HepG2 (cell line): ENCODE measurements at regions not wholly inside any gene's neighbourhood (a gene's known extent, or its start where the extent isn't known, plus 50 kb on each side); places are given as distances from the start of the nearest gene placed in this dataset.

Source experiments
- ATAC-seq: fragments of 200-7000 bp; cut with Tn5 transposase; 3 replicates; pipeline ENCODE4 v1.9.1; 2020; ENCODE audit warnings: mild to moderate bottlenecking, moderate library complexity
- BruUV-seq: library from RNA; stranded (reverse); fragments of 400-500 nt; replicated peaks from 2 replicates; lab custom pipeline; 2021; lab: Mats Ljungman, UMichigan
- CTCF ChIA-PET: fragments of 300-600 bp; formaldehyde crosslinking; extraction: SDS; loops from one replicate; lab custom pipeline; 2021; ENCODE audit warnings: low total read pairs, inconsistent platforms, low intra/inter-chr PET ratio; lab: Yijun Ruan, JAX
- POLR2A ChIA-PET: fragments of 350-600 bp; sonication (Branson Sonifier 250); formaldehyde crosslinking; loops from one replicate; lab custom pipeline; 2020; ENCODE audit warnings: antibody characterized with exemption, inconsistent platforms; lab: Yijun Ruan, JAX
- DNase-seq: peaks from one replicate; pipeline ENCODE4 v3.0.0-alpha.2; 2015; ENCODE audit warnings: low spot score
- FAIRE-seq: peaks from 3 replicates; lab custom pipeline; 2011; peaks lifted over from hg19 to GRCh38; lab: Jason Lieb, UNC
- H2AFZ ChIP-seq: one replicate; pipeline ENCODE4 v1.6.1; 2011; ENCODE audit warnings: low read length, inconsistent platforms
- H3K27ac ChIP-seq: fragments of 300-600 bp; 3 replicates; pipeline ENCODE4 v1.8.0; 2011; ENCODE audit warnings: mixed run types, mild to moderate bottlenecking, mixed read lengths, low read length, inconsistent platforms; ENCODE audit not compliant: insufficient read depth; ENCODE audit errors: extremely low read length
- H3K27me3 ChIP-seq, 2 experiments: fragments of 200-600 bp in 1 of 2; 2 replicates in 1 of 2; 3 replicates in 1 of 2; pipeline versions ENCODE4 v1.6.0 to v1.8.0; 2011; ENCODE audit warnings: low read length in 2 of 2, mild to moderate bottlenecking in 2 of 2, moderate library complexity in 2 of 2, inconsistent platforms in 1 of 2; ENCODE audit not compliant: insufficient read depth in 2 of 2, control insufficient read depth in 1 of 2
- H3K36me3 ChIP-seq, 2 experiments: fragments of 200-600 bp in 1 of 2; replicated peaks in 1 of 2; 2 replicates in 1 of 2; 3 replicates in 1 of 2; pipeline versions ENCODE4 v1.5.1 to v1.8.0; 2011; ENCODE audit warnings: low read length in 2 of 2, inconsistent platforms in 1 of 2; ENCODE audit not compliant: insufficient read depth in 2 of 2, control insufficient read depth in 1 of 2
- H3K4me1 ChIP-seq: 2 replicates; pipeline ENCODE4 v1.5.1; 2012; ENCODE audit warnings: low read length, inconsistent platforms; ENCODE audit not compliant: insufficient read depth
- H3K4me2 ChIP-seq: 2 replicates; pipeline ENCODE4 v1.6.0; 2011; ENCODE audit warnings: low read depth, low read length, inconsistent platforms
- H3K4me3 ChIP-seq, 3 experiments: fragments of 200-600 bp in 1 of 3; sonication (generic), shearing (Covaris generic) in 1 of 3; replicated peaks in 1 of 3; 2 replicates each; pipeline ENCODE4 v1.5.1; 2011 to 2016; ENCODE audit warnings: low read length in 3 of 3, inconsistent platforms in 2 of 3, low read depth in 2 of 3, mild to moderate bottlenecking in 2 of 3, control low read depth in 1 of 3, mixed read lengths in 1 of 3; ENCODE audit not compliant: insufficient read depth in 1 of 3
- H3K79me2 ChIP-seq: one replicate; pipeline ENCODE4 v1.6.1; 2011; ENCODE audit warnings: low read length, inconsistent platforms; ENCODE audit not compliant: insufficient read depth
- H3K9ac ChIP-seq: 2 replicates; pipeline ENCODE4 v1.6.0; 2011; ENCODE audit warnings: mild to moderate bottlenecking, low read depth, low read length, inconsistent platforms; ENCODE audit not compliant: insufficient read depth
- H3K9me3 ChIP-seq: 2 replicates; pipeline ENCODE4 v1.5.1; 2012; ENCODE audit warnings: mild to moderate bottlenecking, low read length
- H4K20me1 ChIP-seq: 2 replicates; pipeline ENCODE4 v1.6.0; 2011; ENCODE audit warnings: inconsistent platforms, mild to moderate bottlenecking, low read length, moderate library complexity; ENCODE audit not compliant: insufficient read depth
- BHLHE40 ChIP-seq: IDR thresholded peaks from 2 replicates; pipeline ENCODE4 v1.6.1; 2011; ENCODE audit warnings: low read length, improper control_type of control experiment
- DMAP1 ChIP-seq: IDR thresholded peaks from 2 replicates; pipeline ENCODE4 v1.6.1; 2016
- IRF2 ChIP-seq: IDR thresholded peaks from 2 replicates; pipeline ENCODE4 v1.6.1; 2018; ENCODE audit warnings: missing genetic modification reagents, missing compliant biosample characterization
- KAT7 ChIP-seq: IDR thresholded peaks from 2 replicates; pipeline ENCODE4 v1.6.1; 2018; ENCODE audit warnings: borderline replicate concordance, missing compliant biosample characterization
- NFE2L1 ChIP-seq: sonication (generic); formaldehyde crosslinking; IDR thresholded peaks from 2 replicates; pipeline ENCODE4 v1.4.0; 2020; ENCODE audit warnings: missing genetic modification reagents, mild to moderate bottlenecking, borderline replicate concordance
- PITX1 ChIP-seq: sonication (generic); formaldehyde crosslinking; IDR thresholded peaks from 2 replicates; pipeline ENCODE4 v1.5.1; 2020; ENCODE audit warnings: mild to moderate bottlenecking, missing genetic modification reagents
- THAP11 ChIP-seq: IDR thresholded peaks from 2 replicates; pipeline ENCODE4 v1.6.1; 2016; ENCODE audit warnings: missing biosample characterization, missing genetic modification reagents
- ZNF337 ChIP-seq: sonication (generic); formaldehyde crosslinking; IDR thresholded peaks from 2 replicates; pipeline ENCODE4 v1.5.1; 2020; ENCODE audit warnings: missing genetic modification reagents, low read depth, mild to moderate bottlenecking, borderline replicate concordance
- ZNF354B ChIP-seq: sonication (generic); formaldehyde crosslinking; IDR thresholded peaks from 2 replicates; pipeline ENCODE4 v1.8.0; 2022; ENCODE audit warnings: mild to moderate bottlenecking, missing genetic modification reagents
- ZNF451 ChIP-seq: sonication (generic); formaldehyde crosslinking; IDR thresholded peaks from 2 replicates; pipeline ENCODE4 v1.5.0; 2020; ENCODE audit warnings: mild to moderate bottlenecking, missing genetic modification reagents
- ZNF564 ChIP-seq: sonication (generic); formaldehyde crosslinking; IDR thresholded peaks from 2 replicates; pipeline ENCODE4 v1.8.1; 2023; ENCODE audit warnings: mild to moderate bottlenecking, missing genetic modification reagents
- ZNF616 ChIP-seq: sonication (generic); formaldehyde crosslinking; IDR thresholded peaks from 2 replicates; pipeline ENCODE4 v1.5.0; 2020; ENCODE audit warnings: low read depth, mild to moderate bottlenecking, missing genetic modification reagents
- ZNF883 ChIP-seq: sonication (generic); formaldehyde crosslinking; IDR thresholded peaks from 2 replicates; pipeline ENCODE4 v1.5.1; 2020; ENCODE audit warnings: mild to moderate bottlenecking, missing genetic modification reagents; ENCODE audit errors: not compliant biosample characterization
- WGBS: methylation state at CpG from one replicate; pipeline ENCODE4 v1.1.6; 2017; ENCODE audit warnings: low lambda C conversion rate; 5-methylcytosine and 5-hydroxymethylcytosine counted together
- in situ Hi-C: cut with HindIII; loops from 2 replicates; pipeline ENCODE4 v1.10.0; 2017; ENCODE audit warnings: low pct_unique_long_range_greater_than_20kb; ENCODE audit not compliant: extremely low pct_ligation_motif_present
- intact Hi-C: fragments of 100-400 bp; cut with micrococcal nuclease; formaldehyde crosslinking; loops from one replicate; pipeline ENCODE4 v1.10.0; 2022; ENCODE audit not compliant: unreplicated experiment
- TF ChIP-seq, protein P1 (sequence below): sonication (generic); formaldehyde crosslinking; IDR thresholded peaks from 2 replicates; pipeline ENCODE4 v1.5.1; 2020; ENCODE audit warnings: mild to moderate bottlenecking, missing genetic modification reagents, borderline replicate concordance
- TF ChIP-seq, protein P2 (sequence below): sonication (generic); formaldehyde crosslinking; IDR thresholded peaks from 2 replicates; pipeline ENCODE4 v1.4.0; 2020; ENCODE audit warnings: missing genetic modification reagents
- TF ChIP-seq, protein P3 (sequence below): sonication (generic); formaldehyde crosslinking; IDR thresholded peaks from 2 replicates; pipeline ENCODE4 v1.8.0; 2022; ENCODE audit warnings: mild to moderate bottlenecking, missing genetic modification reagents
- TF ChIP-seq, protein P4 (sequence below): sonication (generic); formaldehyde crosslinking; IDR thresholded peaks from 2 replicates; pipeline ENCODE4 v1.5.0; 2020; ENCODE audit warnings: missing genetic modification reagents

DNA sequence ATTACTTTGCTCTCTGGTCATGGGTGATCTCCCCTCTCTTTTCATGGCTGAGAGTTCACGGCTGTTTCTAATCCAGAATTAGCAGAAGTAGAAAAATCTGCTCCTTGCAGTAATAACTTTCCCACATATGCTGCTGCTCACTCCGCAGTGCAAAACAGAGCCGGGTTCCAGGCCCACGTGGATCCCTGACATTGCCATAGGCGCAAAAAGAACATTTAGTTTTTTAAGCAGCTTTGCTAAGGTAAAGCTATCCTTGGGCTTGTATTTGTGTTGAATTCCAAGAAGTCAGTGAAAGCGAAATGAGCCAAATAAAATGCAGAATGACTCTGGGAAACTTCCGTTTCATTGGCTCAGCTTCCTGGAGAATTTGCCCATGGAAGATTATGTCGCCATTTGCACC is 633.7 kb upstream of the SUCLG2 start:
- no TSS peak for BruUV-seq
- no peak overlapping the region for H3K9ac ChIP-seq
- POLR2A ChIA-PET, result no interaction called here
- in situ Hi-C loops, result no loop called here
- intact Hi-C loops, result loop anchor here (5.0 kb wide), 1 partner anchor 1244 kb away; no protein-coding TSS in a partner anchor
- H3K27me3 ChIP-seq, result no peaks in the 10 kb centered on the region; a peak in 1 of 5 replicates
- FAIRE-seq (no peak), ATAC-seq (no peak), DNase-seq (no peak)
- no peaks in the 10 kb centered on the region for H4K20me1 ChIP-seq
- WGBS, result 20% methylated on average over 8 of the region's 8 CpGs
- H2AFZ ChIP-seq, result no peak overlapping the region
- H3K4me3 ChIP-seq, result no peak overlapping the region
- H3K27ac ChIP-seq, result no peak overlapping the region
- no peaks in the 10 kb centered on the region for H3K36me3 ChIP-seq
- no peaks in the 10 kb centered on the region for H3K4me1 ChIP-seq
- CTCF ChIA-PET, result no interaction called here
- H3K4me2 ChIP-seq, result no peak overlapping the region
- H3K79me2 ChIP-seq, result no peaks in the 10 kb centered on the region
- TF ChIP-seq ZNF564, result no peak
- no peak for TF ChIP-seq IRF2 (CRISPR knock-in tag)
- TF ChIP-seq ZNF616 (CRISPR knock-in tag), result no peak
- no peak for TF ChIP-seq THAP11 (CRISPR knock-in tag)
- TF ChIP-seq, protein P1, sequence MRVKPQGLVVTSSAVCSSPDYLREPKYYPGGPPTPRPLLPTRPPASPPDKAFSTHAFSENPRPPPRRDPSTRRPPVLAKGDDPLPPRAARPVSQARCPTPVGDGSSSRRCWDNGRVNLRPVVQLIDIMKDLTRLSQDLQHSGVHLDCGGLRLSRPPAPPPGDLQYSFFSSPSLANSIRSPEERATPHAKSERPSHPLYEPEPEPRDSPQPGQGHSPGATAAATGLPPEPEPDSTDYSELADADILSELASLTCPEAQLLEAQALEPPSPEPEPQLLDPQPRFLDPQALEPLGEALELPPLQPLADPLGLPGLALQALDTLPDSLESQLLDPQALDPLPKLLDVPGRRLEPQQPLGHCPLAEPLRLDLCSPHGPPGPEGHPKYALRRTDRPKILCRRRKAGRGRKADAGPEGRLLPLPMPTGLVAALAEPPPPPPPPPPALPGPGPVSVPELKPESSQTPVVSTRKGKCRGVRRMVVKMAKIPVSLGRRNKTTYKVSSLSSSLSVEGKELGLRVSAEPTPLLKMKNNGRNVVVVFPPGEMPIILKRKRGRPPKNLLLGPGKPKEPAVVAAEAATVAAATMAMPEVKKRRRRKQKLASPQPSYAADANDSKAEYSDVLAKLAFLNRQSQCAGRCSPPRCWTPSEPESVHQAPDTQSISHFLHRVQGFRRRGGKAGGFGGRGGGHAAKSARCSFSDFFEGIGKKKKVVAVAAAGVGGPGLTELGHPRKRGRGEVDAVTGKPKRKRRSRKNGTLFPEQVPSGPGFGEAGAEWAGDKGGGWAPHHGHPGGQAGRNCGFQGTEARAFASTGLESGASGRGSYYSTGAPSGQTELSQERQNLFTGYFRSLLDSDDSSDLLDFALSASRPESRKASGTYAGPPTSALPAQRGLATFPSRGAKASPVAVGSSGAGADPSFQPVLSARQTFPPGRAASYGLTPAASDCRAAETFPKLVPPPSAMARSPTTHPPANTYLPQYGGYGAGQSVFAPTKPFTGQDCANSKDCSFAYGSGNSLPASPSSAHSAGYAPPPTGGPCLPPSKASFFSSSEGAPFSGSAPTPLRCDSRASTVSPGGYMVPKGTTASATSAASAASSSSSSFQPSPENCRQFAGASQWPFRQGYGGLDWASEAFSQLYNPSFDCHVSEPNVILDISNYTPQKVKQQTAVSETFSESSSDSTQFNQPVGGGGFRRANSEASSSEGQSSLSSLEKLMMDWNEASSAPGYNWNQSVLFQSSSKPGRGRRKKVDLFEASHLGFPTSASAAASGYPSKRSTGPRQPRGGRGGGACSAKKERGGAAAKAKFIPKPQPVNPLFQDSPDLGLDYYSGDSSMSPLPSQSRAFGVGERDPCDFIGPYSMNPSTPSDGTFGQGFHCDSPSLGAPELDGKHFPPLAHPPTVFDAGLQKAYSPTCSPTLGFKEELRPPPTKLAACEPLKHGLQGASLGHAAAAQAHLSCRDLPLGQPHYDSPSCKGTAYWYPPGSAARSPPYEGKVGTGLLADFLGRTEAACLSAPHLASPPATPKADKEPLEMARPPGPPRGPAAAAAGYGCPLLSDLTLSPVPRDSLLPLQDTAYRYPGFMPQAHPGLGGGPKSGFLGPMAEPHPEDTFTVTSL (CRISPR knock-in tag), result no peak
- no peak for TF ChIP-seq DMAP1 (CRISPR knock-in tag)
- TF ChIP-seq NFE2L1, result no peak
- TF ChIP-seq ZNF451 (CRISPR knock-in tag), result no peak
- no peak for TF ChIP-seq ZNF354B (CRISPR knock-in tag)
- TF ChIP-seq, protein P2, sequence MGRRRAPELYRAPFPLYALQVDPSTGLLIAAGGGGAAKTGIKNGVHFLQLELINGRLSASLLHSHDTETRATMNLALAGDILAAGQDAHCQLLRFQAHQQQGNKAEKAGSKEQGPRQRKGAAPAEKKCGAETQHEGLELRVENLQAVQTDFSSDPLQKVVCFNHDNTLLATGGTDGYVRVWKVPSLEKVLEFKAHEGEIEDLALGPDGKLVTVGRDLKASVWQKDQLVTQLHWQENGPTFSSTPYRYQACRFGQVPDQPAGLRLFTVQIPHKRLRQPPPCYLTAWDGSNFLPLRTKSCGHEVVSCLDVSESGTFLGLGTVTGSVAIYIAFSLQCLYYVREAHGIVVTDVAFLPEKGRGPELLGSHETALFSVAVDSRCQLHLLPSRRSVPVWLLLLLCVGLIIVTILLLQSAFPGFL (CRISPR knock-in tag), result no peak
- TF ChIP-seq KAT7 (CRISPR knock-in tag), result no peak
- TF ChIP-seq PITX1 (CRISPR knock-in tag), result no peak
- no peak for TF ChIP-seq ZNF337 (CRISPR knock-in tag)
- TF ChIP-seq BHLHE40, result no peak
- TF ChIP-seq, protein P3, sequence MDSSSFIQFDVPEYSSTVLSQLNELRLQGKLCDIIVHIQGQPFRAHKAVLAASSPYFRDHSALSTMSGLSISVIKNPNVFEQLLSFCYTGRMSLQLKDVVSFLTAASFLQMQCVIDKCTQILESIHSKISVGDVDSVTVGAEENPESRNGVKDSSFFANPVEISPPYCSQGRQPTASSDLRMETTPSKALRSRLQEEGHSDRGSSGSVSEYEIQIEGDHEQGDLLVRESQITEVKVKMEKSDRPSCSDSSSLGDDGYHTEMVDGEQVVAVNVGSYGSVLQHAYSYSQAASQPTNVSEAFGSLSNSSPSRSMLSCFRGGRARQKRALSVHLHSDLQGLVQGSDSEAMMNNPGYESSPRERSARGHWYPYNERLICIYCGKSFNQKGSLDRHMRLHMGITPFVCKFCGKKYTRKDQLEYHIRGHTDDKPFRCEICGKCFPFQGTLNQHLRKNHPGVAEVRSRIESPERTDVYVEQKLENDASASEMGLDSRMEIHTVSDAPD (CRISPR knock-in tag), result no peak
- TF ChIP-seq ZNF883 (CRISPR knock-in tag), result no peak
- TF ChIP-seq, protein P4, sequence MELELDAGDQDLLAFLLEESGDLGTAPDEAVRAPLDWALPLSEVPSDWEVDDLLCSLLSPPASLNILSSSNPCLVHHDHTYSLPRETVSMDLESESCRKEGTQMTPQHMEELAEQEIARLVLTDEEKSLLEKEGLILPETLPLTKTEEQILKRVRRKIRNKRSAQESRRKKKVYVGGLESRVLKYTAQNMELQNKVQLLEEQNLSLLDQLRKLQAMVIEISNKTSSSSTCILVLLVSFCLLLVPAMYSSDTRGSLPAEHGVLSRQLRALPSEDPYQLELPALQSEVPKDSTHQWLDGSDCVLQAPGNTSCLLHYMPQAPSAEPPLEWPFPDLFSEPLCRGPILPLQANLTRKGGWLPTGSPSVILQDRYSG (CRISPR knock-in tag), result no peak
- H3K9me3 ChIP-seq, result no peaks in the 10 kb centered on the region
